ENCODE measurements at regions not wholly inside any gene's neighbourhood (a gene's known extent, or its start where the extent isn't known, plus 50 kb on each side); places are given as distances from the start of the nearest gene placed in this dataset.
A peak's percentile ranks its signal among the peaks of the same experiment; 100 is the strongest.

- no peak for DNase-seq (ENCODE audit: low spot score)
- no peak overlapping the region for H3K27ac ChIP-seq
- TF ChIP-seq, protein P1, sequence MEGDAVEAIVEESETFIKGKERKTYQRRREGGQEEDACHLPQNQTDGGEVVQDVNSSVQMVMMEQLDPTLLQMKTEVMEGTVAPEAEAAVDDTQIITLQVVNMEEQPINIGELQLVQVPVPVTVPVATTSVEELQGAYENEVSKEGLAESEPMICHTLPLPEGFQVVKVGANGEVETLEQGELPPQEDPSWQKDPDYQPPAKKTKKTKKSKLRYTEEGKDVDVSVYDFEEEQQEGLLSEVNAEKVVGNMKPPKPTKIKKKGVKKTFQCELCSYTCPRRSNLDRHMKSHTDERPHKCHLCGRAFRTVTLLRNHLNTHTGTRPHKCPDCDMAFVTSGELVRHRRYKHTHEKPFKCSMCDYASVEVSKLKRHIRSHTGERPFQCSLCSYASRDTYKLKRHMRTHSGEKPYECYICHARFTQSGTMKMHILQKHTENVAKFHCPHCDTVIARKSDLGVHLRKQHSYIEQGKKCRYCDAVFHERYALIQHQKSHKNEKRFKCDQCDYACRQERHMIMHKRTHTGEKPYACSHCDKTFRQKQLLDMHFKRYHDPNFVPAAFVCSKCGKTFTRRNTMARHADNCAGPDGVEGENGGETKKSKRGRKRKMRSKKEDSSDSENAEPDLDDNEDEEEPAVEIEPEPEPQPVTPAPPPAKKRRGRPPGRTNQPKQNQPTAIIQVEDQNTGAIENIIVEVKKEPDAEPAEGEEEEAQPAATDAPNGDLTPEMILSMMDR (IDR thresholded peaks at IDR 0.05): no peak
- no peak overlapping the region for H3K4me3 ChIP-seq
Measured at GRCh38 chr4:38242822-38243387, 282.7 kb downstream of the PTTG2 start.

DNA sequence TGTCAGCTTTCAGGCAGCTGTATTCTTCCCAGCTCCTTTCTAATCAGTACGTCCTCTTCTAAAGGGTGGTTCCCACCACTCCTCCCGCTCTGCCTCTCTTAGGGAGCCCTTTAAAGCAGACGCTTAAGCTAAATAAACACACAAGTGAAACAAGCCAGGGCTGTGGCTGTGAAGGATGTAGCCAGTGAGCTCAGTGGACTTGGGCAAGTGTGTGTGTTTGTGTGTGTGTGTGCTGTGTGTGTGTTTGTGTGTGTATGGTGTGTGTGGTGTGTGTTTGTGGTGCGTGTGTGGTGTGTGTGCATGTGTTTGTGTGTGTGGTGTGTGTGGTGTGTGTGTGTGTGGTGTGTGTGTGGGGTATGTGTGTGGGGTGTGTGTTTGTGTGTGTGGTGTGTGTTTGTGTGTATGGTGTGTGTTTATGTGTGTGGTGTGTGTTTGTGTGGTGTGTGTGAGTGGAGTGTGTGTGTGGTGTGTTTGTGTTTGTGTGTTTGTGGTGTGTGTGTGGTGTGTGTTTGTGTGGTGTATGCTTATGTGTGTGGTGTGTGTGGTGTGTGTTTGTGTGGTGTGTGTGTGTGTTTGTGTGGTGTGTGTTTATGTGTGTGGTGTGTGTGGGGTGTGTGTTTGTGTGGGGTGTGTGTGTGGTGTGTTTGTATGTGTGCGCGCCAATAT, 283.3 kb downstream of the PTTG2 start:
- no peak overlapping the region for H3K4me3 ChIP-seq
- TF ChIP-seq, protein P1 (IDR thresholded peaks at IDR 0.05): no peak
- DNase-seq (ENCODE audit: low spot score): no peak
- H3K27ac ChIP-seq: no peak overlapping the region

DNA sequence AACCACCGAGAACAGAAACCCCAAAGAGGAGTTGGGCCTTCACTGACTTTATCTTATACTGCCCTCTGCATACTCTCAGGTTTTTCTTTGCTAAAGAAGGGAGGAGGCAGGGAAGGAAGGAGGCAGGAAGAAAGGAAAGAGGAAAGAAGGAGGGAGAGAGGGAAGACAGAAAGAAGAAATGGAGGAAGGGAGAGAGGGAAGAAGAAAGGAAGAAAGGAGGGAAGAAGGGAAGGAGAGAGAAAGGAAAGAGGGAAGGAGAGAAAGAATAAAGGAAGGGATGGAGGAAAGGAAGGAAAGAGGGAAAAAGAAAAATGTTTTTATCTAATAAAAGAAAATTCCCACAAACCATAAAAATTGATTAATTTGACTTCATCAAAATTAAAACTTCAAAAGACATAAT, 294.6 kb downstream of the PTTG2 start:
- Histone ChIP-seq H3K4me3 (no peak overlapping the region), H3K27ac (no peak overlapping the region)
- TF ChIP-seq, protein P1 (IDR thresholded peaks at IDR 0.05): no peak
- DNase-seq (ENCODE audit: low spot score): no peak

DNA sequence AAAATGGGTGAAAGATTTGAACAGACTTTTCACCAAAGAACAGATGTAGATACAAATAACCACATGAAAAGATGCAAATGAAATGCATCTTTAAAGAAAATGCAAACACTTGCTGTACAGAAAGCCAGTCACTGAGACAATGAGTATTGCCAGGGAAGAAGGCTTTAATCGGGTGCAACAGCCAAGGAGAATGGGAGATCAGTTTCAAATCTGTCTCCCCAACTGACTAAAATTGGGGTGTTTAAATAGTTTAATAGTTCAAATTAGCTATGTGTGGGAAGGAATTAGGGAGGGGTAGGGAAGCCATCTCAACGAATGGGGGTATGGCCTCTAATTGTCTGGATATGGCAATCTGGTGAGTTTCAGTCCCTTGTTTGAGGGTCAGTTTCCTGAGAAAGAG, 295.4 kb downstream of the PTTG2 start:
- Histone ChIP-seq H3K4me3 (no peak overlapping the region), H3K27ac (no peak overlapping the region)
- TF ChIP-seq, protein P1 (IDR thresholded peaks at IDR 0.05): no peak
- no peak for DNase-seq (ENCODE audit: low spot score)

DNA sequence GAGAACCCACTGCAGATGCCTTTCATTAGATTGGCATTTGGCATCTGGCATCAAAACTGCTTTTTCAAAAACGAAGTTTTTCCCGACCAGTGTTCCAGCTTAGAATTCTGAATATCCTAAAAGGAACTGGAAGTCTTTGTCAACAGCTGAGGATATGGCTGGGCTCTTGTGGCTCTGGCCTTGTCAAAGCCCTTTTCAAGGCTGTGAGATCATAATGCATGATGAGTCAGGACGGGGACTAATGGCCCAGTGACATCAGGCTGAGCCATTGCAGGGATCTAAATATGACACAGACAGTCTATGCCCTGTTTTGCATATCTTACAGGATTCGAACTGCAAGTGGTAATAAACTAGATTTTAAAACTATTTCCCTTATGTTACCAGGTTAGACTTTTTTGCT, 306.4 kb downstream of the PTTG2 start:
- TF ChIP-seq, protein P1 (IDR thresholded peaks at IDR 0.05): no peak
- Histone ChIP-seq H3K27ac (peak overlapping the region in 1 of 2 donors; percentile 31), H3K4me3 (no peak overlapping the region)
- no peak for DNase-seq (ENCODE audit: low spot score)

DNA sequence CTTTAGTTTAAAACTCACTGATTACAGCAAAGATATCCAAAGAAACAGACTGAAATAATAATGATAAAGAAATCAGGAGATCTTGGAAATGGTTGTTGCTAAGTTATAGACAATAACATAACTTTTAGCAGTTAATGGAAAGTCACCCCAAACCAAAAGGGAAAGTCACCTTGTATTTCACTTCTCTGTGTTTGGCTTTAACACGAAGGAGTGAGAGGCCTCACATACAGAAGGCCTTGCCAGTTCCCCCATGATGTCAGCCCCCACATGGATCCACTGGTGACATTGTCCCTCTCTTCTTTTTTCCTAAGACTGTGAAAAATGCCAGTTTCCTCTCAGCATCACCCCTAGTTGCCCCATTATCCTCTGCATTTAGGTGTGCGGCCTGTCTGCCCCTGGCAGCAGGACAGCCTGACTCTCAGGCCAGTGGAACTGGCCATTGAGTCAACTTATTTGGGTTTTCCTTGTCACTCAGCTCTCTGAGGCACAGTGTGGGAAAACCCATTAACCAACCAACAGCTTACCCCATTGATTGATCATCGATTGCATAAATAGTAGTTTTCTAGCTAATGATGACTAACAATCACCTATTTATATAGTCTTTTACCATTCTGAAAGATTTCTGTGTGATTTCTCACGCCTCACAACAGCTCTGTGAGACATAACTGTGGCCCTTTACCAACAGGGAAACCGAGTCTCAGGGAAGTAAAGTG, 308.1 kb downstream of the PTTG2 start:
- no peak for DNase-seq (ENCODE audit: low spot score)
- TF ChIP-seq, protein P1 (IDR thresholded peaks at IDR 0.05): no peak
- H3K4me3 ChIP-seq: no peak overlapping the region
- H3K27ac ChIP-seq: no peak overlapping the region

All from coronary artery (tissue), 2 donors.